Thyroid gland (tissue), 4 donors: ENCODE measurements at regions not wholly inside any gene's neighbourhood (a gene's known extent, or its start where the extent isn't known, plus 50 kb on each side); places are given as distances from the start of the nearest gene placed in this dataset.
"Not testable (repeated sequence)": the region's sequence is repeated elsewhere in the genome, so short reads cannot be mapped to it uniquely, and the experiment has no call there.

Experiments used
- DNase-seq, 2 donors: peaks; one replicate each; pipeline ENCODE4 v3.0.0-alpha.2; 2019
- H3K27ac ChIP-seq, 3 donors: fragments of 200-600 bp; sonication (generic); 1 replicate in 2 of 3; 2 replicates in 1 of 3; pipeline ENCODE4 v1.5.1; 2016 to 2019; ENCODE audit warnings: mild to moderate bottlenecking in 1 of 3, moderate library complexity in 1 of 3
- H3K27me3 ChIP-seq: fragments of 200-600 bp; sonication (generic); one replicate; pipeline ENCODE4 v1.5.1; 2019
- H3K36me3 ChIP-seq, 2 donors: fragments of 200-600 bp; sonication (generic); one replicate each; pipeline ENCODE4 v1.5.1; 2016 to 2019
- H3K4me1 ChIP-seq, 2 donors: fragments of 200-600 bp; sonication (generic); one replicate each; pipeline ENCODE4 v1.5.1; 2017 to 2019
- H3K4me3 ChIP-seq, 3 donors: fragments of 200-600 bp; sonication (generic); replicated peaks in 1 of 3; 1 replicate in 2 of 3; 2 replicates in 1 of 3; pipeline ENCODE4 v1.5.1; 2016; ENCODE audit warnings: mild to moderate bottlenecking in 1 of 3
- H3K9me3 ChIP-seq: fragments of 200-600 bp; sonication (generic); one replicate; pipeline ENCODE4 v1.5.1; 2017
- POLR2A ChIP-seq, 2 donors: fragments of 450-650 bp; IDR thresholded peaks; one replicate each; pipeline ENCODE4 v1.6.1; 2017; ENCODE audit warnings: antibody characterized with exemption in 2 of 2, mild to moderate bottlenecking in 2 of 2, moderate library complexity in 1 of 2
- WGBS, 2 donors: methylation state at CpG; one replicate each; pipeline ENCODE4 v1.1.5; 2017; 5-methylcytosine and 5-hydroxymethylcytosine counted together
- intact Hi-C: fragments of 100-400 bp; cut with DNase I; formaldehyde crosslinking; loops from one replicate; pipeline ENCODE4 v1.15.1; 2023
- TF ChIP-seq, protein P1 (sequence below), 6 experiments: fragments of 200-600 bp in 3 of 6; fragments of 450-650 bp in 3 of 6; sonication (generic) in 3 of 6; IDR thresholded peaks; one replicate each; pipeline ENCODE4 v1.5.1; 2016 to 2019; ENCODE audit warnings: antibody characterized with exemption in 6 of 6, mild to moderate bottlenecking in 2 of 6, inconsistent platforms in 1 of 6, moderate library complexity in 1 of 6

DNA sequence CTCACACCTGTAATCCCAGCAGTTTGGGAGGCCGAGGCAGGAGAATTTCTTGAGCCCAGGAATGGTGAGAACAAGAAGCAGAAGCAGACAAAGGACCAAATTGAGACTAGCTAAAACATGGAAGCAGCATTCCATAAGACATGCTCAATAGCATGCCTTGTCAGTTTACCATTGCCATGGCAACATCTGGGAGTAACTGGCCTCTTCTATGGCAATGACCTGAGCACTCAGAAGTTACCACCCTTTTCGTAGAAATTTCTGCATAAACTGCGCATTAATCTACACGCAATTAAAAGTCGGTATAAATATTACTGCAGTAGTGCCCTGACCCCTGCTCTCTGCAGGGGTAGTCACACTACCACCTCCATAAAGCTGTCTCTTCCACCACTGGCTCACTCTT, 390.2 kb upstream of the USP9Y start:
- Histone ChIP-seq H3K4me3 (no peak overlapping the region), H3K27ac (no peak overlapping the region), H3K27me3 (no peaks in the 10 kb centered on the region), H3K4me1 (no peaks in the 10 kb centered on the region), H3K9me3 (no peaks in the 10 kb centered on the region), H3K36me3 (no peaks in the 10 kb centered on the region)
- intact Hi-C loops = no loop called here
- 86 to 89% methylated on average over 5 of the region's 5 CpGs for WGBS, 2 donors
- TF ChIP-seq, protein P1, sequence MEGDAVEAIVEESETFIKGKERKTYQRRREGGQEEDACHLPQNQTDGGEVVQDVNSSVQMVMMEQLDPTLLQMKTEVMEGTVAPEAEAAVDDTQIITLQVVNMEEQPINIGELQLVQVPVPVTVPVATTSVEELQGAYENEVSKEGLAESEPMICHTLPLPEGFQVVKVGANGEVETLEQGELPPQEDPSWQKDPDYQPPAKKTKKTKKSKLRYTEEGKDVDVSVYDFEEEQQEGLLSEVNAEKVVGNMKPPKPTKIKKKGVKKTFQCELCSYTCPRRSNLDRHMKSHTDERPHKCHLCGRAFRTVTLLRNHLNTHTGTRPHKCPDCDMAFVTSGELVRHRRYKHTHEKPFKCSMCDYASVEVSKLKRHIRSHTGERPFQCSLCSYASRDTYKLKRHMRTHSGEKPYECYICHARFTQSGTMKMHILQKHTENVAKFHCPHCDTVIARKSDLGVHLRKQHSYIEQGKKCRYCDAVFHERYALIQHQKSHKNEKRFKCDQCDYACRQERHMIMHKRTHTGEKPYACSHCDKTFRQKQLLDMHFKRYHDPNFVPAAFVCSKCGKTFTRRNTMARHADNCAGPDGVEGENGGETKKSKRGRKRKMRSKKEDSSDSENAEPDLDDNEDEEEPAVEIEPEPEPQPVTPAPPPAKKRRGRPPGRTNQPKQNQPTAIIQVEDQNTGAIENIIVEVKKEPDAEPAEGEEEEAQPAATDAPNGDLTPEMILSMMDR (IDR thresholded peaks at IDR 0.05) = no peak
- TF ChIP-seq POLR2A (IDR thresholded peaks at IDR 0.05) = no peak
- DNase-seq = no peak

DNA sequence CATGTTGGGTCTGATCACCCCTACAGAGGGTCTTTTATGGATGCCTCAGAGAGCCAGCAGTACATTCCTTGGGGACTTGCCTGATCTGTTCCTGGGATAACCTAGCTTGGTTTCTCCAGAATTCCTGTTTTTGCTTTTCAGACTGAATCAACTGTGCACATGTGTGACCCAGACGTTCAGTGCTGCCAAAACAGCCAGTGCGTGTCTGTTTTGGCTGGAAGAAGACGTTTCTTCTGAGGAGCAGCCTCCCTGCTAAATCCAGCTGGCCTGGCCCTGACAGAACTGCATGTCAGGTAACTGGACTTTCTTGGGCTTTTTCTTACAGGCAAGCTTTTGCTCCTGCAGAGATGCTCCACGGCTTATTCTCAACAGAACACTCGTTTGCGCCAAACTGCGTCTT, 373.3 kb upstream of the USP9Y start:
- H3K36me3 ChIP-seq = no peaks in the 10 kb centered on the region
- intact Hi-C loops = no loop called here
- no peak for TF ChIP-seq POLR2A (IDR thresholded peaks at IDR 0.05)
- TF ChIP-seq, protein P1 (IDR thresholded peaks at IDR 0.05) = no peak
- H3K9me3 ChIP-seq = no peaks in the 10 kb centered on the region
- no peak overlapping the region for H3K27ac ChIP-seq
- H3K4me3 ChIP-seq = no peak overlapping the region
- no peaks in the 10 kb centered on the region for H3K4me1 ChIP-seq
- WGBS, 2 donors = 64 to 72% methylated on average over 7 of the region's 7 CpGs
- DNase-seq = no peak
- no peaks in the 10 kb centered on the region for H3K27me3 ChIP-seq

DNA sequence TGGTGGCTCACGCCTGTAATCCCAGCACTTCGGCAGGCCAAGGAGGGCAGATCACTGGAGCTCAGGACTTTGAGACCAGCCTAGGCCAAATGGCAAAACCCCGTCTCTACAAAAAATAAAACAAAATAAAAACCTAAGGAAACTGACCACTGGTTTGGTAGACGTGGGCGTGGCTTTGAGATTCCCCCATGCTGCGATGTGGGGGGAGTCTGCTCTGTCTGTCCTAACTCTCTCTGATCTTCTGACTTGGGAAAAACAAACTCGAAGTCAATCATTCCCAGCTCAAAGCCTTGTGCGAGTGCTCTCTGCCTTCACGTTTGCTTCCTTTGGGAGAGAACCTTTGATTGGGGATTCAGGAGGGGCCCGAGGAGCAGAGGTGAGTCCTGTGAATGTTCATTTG, 369.1 kb upstream of the USP9Y start:
- H3K27ac ChIP-seq, H3K9me3 ChIP-seq, H3K4me1 ChIP-seq, H3K36me3 ChIP-seq, DNase-seq, H3K4me3 ChIP-seq, H3K27me3 ChIP-seq, intact Hi-C loops: not testable (repeated sequence)
- WGBS, 2 donors = 85 to 94% methylated on average over 7 to 8 of the region's 10 CpGs

DNA sequence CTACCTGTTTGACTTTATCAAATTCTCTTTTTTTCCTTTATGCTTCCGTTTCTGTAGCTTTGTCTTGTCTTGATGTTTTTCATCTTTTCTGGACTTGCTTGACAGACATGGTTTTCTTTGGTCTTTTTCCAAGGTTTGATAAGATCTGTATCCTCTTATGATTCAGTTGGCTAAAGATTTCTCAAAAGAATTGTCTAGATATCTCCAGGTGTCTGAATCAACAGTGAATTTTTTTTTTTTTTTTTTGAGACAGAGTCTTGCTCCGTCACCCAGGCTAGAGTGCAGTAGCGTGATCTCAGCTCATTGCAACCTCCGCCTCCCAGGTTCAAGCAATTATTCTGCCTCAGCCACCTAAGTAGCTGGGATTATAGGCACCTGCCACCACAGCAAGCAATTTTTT, 357.8 kb upstream of the USP9Y start:
- no peaks in the 10 kb centered on the region for H3K4me1 ChIP-seq
- TF ChIP-seq, protein P1 (IDR thresholded peaks at IDR 0.05) = no peak
- no peak for TF ChIP-seq POLR2A (IDR thresholded peaks at IDR 0.05)
- H3K36me3 ChIP-seq = no peaks in the 10 kb centered on the region
- intact Hi-C loops = no loop called here
- no peak overlapping the region for H3K4me3 ChIP-seq
- no peaks in the 10 kb centered on the region for H3K27me3 ChIP-seq
- no peak for DNase-seq
- WGBS, 2 donors = 32 to 58% methylated on average over 4 of the region's 4 CpGs
- no peaks in the 10 kb centered on the region for H3K9me3 ChIP-seq
- H3K27ac ChIP-seq = no peak overlapping the region

DNA sequence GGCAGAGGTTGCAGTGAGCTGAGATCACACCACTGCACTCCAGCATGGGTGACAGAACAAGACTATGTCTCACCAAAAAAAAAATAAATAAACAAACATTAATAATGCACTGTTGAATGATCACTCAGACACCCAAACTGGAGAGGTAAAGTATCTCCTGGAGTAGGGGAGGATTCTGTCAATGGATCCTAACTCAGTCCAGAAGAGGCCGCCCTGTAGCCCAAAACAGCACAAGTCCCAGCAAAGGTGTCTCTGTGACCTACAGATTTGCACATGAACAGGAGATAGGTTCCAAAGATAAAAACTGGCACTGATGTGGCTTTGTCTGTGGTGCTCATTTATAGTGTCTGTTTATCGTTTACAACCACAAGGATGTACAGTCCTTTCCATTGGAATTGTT, 352.9 kb upstream of the USP9Y start:
- no peaks in the 10 kb centered on the region for H3K27me3 ChIP-seq
- no peaks in the 10 kb centered on the region for H3K36me3 ChIP-seq
- no peak overlapping the region for H3K4me3 ChIP-seq
- H3K27ac ChIP-seq = no peak overlapping the region
- intact Hi-C loops = no loop called here
- TF ChIP-seq, protein P1 (IDR thresholded peaks at IDR 0.05) = no peak
- TF ChIP-seq POLR2A (IDR thresholded peaks at IDR 0.05) = no peak
- H3K4me1 ChIP-seq = no peaks in the 10 kb centered on the region
- no peak for DNase-seq
- 86 to 90% methylated on average over 1 to 2 of the region's 2 CpGs for WGBS, 2 donors
- no peaks in the 10 kb centered on the region for H3K9me3 ChIP-seq

DNA sequence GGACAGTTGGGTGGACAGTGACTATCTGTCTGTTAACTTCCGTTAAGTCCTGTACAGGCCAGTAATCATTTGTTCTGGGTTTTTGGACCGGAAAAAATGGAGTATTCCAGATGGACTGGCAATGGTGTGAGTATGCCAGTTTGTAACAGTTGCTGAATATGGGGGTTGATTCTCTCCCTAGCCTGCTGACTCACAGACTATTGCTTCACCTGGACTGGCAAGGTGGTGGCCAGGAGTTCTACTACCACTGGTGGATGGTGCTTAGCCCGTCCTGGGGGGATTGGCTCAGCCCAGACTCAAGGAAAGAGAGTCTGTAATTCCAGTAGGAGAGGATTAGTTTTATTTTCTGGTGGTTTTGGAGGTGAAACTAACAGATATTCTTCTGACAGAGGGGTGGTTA, 343.8 kb upstream of the USP9Y start:
- H3K27ac ChIP-seq = no peak overlapping the region
- H3K36me3 ChIP-seq = no peaks in the 10 kb centered on the region
- TF ChIP-seq, protein P1 (IDR thresholded peaks at IDR 0.05) = no peak
- TF ChIP-seq POLR2A (IDR thresholded peaks at IDR 0.05) = no peak
- intact Hi-C loops = no loop called here
- no peaks in the 10 kb centered on the region for H3K27me3 ChIP-seq
- no peaks in the 10 kb centered on the region for H3K4me1 ChIP-seq
- H3K9me3 ChIP-seq = no peaks in the 10 kb centered on the region
- no peak for DNase-seq
- no peak overlapping the region for H3K4me3 ChIP-seq
- WGBS, 2 donors = 83 to 94% methylated on average over 3 of the region's 3 CpGs
